Liver (tissue), 3 donors: ENCODE measurements at regions not wholly inside any gene's neighbourhood (a gene's known extent, or its start where the extent isn't known, plus 50 kb on each side); places are given as distances from the start of the nearest gene placed in this dataset.

Experiments used
- GABPA ChIP-seq, 2 donors: IDR thresholded peaks in 1 of 2; conservative IDR thresholded peaks in 1 of 2; 2 replicates each; pipeline ENCODE4 v1.6.1; 2016; ENCODE audit warnings: antibody characterized with exemption in 2 of 2, mild to moderate bottlenecking in 1 of 2, moderate library complexity in 1 of 2
- REST ChIP-seq: IDR thresholded peaks from 2 replicates; pipeline ENCODE4 v1.6.1; 2016; ENCODE audit warnings: antibody characterized with exemption, mild to moderate bottlenecking
- YY1 ChIP-seq: IDR thresholded peaks from 2 replicates; pipeline ENCODE4 v1.6.1; 2016; ENCODE audit warnings: antibody characterized with exemption, mild to moderate bottlenecking
- ZBTB33 ChIP-seq: IDR thresholded peaks from 2 replicates; pipeline ENCODE4 v1.6.1; 2016; ENCODE audit warnings: antibody characterized with exemption
- TF ChIP-seq, protein P1 (sequence below): fragments of 150-350 bp; IDR thresholded peaks from 2 replicates; pipeline ENCODE4 v1.5.1; 2017; ENCODE audit warnings: improper control_type of control experiment, low read depth, low read length; ENCODE audit not compliant: missing input control
- TF ChIP-seq, protein P2 (sequence below): IDR thresholded peaks from 2 replicates; pipeline ENCODE4 v1.6.1; 2016; ENCODE audit warnings: antibody characterized with exemption
- donor health status: healthy.
- donor health status: healthy.

DNA sequence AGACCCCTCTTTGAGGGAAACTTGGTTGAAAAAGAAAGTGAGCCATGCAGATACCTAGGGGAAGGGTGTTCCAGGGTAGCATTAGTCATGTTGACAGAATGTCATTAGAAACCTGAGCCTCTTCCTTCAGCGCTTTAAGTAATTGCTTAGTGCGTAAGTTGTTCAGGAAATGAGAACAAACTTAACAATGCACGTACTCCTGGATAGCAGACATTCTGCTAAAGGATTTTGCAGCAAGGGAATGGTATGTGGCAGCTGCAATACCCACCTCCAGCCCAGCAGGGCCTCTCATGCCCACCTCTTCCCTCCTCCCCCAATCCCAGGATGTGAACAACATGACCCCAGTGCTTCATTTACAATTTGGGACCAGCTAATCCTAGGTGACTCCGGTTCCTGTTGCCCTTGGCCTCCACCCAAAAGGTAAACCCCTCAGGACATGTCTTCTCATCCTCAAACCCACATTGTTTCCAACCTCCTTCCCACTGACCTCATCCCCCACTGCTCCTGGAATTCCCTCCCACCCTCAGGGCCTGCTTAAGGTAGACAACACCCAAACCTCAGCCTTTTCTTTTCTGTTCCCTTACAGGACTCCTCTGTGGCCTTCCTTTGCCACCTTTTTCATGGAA, 98.0 kb upstream of the BCAR3 start:
- TF ChIP-seq, protein P1, sequence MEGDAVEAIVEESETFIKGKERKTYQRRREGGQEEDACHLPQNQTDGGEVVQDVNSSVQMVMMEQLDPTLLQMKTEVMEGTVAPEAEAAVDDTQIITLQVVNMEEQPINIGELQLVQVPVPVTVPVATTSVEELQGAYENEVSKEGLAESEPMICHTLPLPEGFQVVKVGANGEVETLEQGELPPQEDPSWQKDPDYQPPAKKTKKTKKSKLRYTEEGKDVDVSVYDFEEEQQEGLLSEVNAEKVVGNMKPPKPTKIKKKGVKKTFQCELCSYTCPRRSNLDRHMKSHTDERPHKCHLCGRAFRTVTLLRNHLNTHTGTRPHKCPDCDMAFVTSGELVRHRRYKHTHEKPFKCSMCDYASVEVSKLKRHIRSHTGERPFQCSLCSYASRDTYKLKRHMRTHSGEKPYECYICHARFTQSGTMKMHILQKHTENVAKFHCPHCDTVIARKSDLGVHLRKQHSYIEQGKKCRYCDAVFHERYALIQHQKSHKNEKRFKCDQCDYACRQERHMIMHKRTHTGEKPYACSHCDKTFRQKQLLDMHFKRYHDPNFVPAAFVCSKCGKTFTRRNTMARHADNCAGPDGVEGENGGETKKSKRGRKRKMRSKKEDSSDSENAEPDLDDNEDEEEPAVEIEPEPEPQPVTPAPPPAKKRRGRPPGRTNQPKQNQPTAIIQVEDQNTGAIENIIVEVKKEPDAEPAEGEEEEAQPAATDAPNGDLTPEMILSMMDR = no peak
- no peak for TF ChIP-seq ZBTB33
- TF ChIP-seq, protein P2, sequence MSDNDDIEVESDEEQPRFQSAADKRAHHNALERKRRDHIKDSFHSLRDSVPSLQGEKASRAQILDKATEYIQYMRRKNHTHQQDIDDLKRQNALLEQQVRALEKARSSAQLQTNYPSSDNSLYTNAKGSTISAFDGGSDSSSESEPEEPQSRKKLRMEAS = no peak
- no peak for TF ChIP-seq REST
- no peak for TF ChIP-seq GABPA (IDR thresholded peaks at IDR 0.05 in 1 of 2, conservative IDR thresholded peaks at IDR 0.05 in 1 of 2)
- no peak for TF ChIP-seq YY1
